Activated naive CD4-positive, alpha-beta T cell (primary cell): ENCODE measurements at regions not wholly inside any gene's neighbourhood (a gene's known extent, or its start where the extent isn't known, plus 50 kb on each side); places are given as distances from the start of the nearest gene placed in this dataset.

Experiments
- DNase-seq, 4 experiments: peaks; one replicate each; lab custom pipeline; 2025; lab: John Stamatoyannopoulos, UW

DNA sequence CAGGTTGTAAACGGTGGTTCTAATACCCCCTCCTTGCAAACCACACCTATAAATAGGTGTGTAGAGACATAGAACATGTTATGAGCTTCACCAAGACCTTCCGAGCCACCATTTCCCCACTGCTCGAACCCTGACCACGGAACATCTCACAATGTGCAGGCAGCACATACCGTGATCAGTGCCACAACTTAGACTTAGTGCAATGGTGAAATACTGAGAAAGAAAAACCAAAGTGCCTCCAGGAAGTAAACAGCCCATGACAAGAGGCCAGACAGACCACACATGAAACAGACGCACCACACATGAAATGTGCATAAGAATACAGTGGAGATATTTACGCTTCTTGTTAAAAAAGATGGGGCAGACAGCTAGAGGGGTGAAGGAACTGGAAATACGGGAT, 166.9 kb upstream of the CCND2 start:
- no peak for DNase-seq

- no peak for DNase-seq
Observed at GRCh38 chr12:4104722-4105244, 168.8 kb upstream of the CCND2 start.

DNA sequence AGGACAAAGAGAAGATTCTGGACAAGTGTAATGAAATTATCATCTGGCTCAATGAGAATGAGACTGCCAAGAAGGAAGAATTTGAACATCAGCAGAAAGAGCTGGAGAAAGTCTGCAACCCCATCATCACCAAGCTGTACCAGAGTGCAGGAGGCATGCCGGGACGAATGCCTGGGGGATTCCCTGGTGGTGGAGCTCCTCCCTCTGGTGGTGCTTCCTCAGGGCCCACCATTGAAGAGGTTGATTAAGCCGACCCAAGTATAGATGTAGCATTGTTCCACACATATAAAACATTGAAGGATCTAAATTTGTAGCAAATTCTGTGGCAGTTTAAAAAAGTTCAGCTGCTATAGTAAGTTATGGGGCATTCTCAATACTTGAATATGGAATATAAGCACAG, 174.3 kb upstream of the CCND2 start:
- DNase-seq = no peak

GRCh38 chr12:4091016-4091743, 182.4 kb upstream of the CCND2 start:
- no peak for DNase-seq

DNA sequence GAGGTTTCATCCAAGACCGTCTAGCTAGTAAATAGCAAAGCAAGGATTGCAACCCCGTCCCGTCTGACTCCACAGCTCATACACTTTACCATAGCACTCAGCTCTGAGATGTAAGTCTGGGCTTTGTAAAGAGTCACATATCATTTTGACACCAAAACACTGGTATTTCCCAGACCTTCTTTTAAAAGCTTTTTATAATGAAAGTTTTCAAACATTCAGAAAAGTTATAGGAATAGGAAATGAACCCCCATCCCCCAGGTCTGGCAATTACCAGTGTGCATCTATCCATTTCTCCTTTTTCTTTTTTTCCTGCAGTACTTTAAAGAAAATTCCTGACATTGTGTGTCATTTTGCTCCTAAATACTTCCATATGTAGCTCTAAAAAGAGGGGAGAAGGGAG, 183.6 kb upstream of the CCND2 start:
- DNase-seq = no peak

- no peak for DNase-seq
Observed at GRCh38 chr12:4089121-4089606, 184.4 kb upstream of the CCND2 start.

DNA sequence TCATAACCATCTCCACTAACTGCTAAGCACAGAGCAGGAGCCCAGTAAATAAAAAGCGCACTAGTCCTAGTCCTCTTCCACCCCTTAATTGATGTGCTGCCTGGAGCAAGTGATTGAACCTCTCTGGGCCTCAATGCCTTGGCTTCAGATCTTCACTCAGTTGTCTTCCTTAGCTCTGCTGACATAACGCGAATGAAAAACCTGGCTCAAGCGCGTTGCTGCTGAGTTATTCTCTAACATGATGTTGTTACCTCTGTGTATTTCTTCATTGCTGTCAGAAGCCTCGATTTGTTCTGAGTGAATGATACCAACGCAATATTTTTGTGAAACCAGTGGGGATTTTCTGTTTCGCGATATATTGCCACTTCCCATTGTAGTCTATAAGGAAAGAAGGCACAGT, 185.1 kb upstream of the CCND2 start:
- DNase-seq = no peak

DNA sequence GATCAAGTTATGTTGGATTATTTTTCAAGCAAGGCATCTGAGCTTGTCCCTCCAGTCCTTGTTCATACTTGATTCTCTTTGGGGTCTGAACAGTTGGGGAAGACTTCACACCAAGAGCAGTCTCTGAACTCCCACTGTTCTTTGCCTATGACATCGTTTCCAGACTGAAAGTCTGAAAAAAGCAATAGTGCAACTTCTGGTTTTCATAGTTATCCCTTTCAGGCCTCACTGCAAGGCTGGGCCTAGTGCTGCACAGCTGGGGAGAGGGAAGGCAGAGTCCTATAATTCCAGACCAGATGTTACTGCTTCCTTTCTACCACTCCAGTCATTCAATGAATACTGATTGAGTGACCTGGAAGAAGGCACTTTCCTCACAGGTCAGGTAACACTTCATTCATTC, 187.1 kb upstream of the CCND2 start:
- no peak for DNase-seq

- DNase-seq = no peak
Observed at GRCh38 chr12:4084573-4084972, 189.0 kb upstream of the CCND2 start.

- DNase-seq = no peak
Observed at GRCh38 chr12:4082809-4083403, 190.7 kb upstream of the CCND2 start.

DNA sequence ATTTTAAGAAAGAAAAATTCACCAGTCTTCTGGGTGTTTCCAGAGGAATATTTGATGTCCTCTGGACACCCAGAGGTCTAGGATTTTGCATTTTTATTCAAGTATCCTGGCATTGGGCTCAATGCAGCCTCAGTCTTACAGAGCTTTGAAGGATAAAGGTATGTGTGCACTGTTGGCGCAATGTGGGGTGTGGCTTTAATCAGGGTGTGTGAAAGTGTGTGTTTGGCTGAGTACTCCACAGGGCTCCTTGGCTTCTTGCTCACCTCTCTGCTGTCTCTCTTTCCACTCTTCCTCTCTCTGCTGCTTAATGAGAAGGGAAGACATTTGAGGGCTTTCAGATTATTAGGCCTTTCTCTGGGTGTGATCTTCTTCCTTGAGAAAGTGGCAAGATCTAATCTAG, 193.3 kb upstream of the CCND2 start:
- DNase-seq = no peak

DNA sequence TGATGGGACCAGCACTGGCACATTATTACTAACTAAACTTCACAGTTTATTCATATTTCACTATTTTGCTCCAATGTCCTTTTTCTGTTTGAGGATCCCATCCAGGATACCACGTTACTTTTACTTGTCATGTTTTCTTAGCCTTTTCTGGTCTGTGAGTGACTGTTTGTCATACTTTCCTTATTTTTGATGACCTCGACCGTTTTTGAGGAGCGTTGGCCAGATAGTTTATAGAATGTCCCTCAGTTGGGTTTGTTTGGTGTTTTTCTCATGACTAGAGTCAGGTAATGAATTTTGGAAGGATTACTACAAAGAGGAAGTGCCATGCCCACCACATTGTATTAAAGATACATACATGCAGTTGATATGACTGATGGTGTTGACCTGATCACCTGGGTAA, 199.4 kb upstream of the CCND2 start:
- DNase-seq = no peak

- DNase-seq = no peak
Observed at GRCh38 chr12:4069670-4070010, 196.4 kb upstream of the PARP11 start.

GRCh38 chr12:4068981-4069669, 195.9 kb upstream of the PARP11 start:
- no peak for DNase-seq

DNA sequence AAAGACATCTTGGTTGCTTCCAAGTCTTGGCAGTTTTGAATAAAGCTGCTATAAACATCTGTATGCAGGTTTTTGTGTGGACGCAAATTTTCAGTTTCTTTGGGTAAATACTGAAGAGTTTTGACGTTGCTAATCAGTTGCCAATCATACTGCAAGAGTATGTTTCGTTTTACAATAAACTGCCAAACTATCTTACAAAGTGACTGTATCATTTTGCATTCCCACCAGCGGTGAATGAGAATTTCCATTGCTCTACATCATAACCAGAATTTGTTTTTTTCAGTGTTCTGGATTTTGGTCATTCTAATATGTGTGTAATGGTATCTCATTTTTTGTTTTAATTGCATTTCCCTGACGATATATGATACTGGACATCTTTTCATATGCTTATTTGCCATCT, 190.8 kb upstream of the PARP11 start:
- DNase-seq = no peak

DNA sequence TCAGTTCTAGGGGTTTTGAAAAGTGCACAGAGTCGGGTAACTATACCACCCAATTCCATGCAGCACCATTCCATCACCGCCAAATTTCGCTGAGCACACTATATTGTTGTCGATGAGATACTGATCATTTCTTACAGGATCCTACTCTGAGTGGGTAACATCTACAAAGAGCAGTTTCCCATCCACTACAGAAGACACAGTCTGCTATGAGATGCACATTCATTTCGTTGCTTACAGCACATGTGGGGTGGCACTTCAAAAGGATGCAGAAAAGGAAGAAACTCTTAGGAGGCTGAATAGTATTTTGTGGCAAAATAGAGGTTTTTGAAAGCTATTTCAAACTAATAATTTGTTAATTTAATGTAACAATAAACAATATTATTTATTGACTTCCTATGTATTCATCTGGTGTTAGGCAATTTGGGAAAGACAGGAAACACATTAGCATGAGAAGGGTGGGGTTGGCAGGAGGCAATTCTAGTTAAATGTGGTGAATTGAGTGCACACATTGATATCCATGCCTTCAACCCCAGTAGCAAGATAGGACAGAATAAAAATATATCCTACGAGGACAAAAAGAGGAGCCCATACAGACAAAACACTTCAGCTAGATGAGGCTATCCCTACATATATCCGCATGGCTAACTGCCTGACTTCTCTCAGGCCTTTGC, 186.8 kb upstream of the PARP11 start:
- DNase-seq = no peak

GRCh38 chr12:4056910-4057845, 184.0 kb upstream of the PARP11 start:
- no peak for DNase-seq

- DNase-seq = no peak
Observed at GRCh38 chr12:4054630-4055029, 181.4 kb upstream of the PARP11 start.

DNA sequence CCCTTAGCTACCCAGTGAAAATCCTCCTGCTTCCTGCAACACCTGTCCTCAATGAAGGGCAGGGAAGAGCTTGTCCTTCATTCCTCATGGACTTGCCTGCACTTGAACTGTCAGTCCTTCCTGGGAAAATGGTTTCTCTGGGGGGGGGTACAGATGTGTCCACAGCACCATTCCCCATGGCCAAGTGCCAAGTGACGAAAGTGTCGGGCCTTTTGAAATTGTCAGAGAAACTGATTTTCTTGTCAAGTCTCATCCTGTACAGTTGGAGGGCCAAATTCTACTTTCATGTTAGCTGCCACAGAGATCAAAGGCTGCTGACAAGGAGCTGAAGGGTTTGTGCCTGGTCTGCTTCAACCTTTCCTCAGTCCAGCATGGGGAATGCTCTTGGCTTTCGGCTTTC, 179.5 kb upstream of the PARP11 start:
- no peak for DNase-seq

- no peak for DNase-seq
Observed at GRCh38 chr12:4051596-4051995, 178.4 kb upstream of the PARP11 start.

GRCh38 chr12:4050340-4050739, 177.1 kb upstream of the PARP11 start:
- DNase-seq = no peak
